H9 (cell line): ENCODE measurements at regions not wholly inside any gene's neighbourhood (a gene's known extent, or its start where the extent isn't known, plus 50 kb on each side); places are given as distances from the start of the nearest gene placed in this dataset.

Experiments used
- DNase-seq: peaks from one replicate; pipeline ENCODE4 v3.0.0-alpha.2; 2017
- H2AFZ ChIP-seq: one replicate; pipeline ENCODE4 v1.6.1; 2013; ENCODE audit warnings: mild to moderate bottlenecking, low read length, control low read depth, moderate library complexity
- H2AK5ac ChIP-seq: 2 replicates; pipeline ENCODE4 v1.6.1; 2013; ENCODE audit warnings: low read length, control low read depth, mixed read lengths; ENCODE audit not compliant: insufficient read length
- H2BK120ac ChIP-seq: one replicate; pipeline ENCODE4 v1.6.1; 2013; ENCODE audit warnings: low read depth, mild to moderate bottlenecking, low read length, control low read depth, inconsistent platforms; ENCODE audit not compliant: poor library complexity, severe bottlenecking
- H2BK12ac ChIP-seq: 2 replicates; pipeline ENCODE4 v1.6.1; 2013; ENCODE audit warnings: low read length, control low read depth, mixed read lengths, low read depth; ENCODE audit not compliant: insufficient read length
- H2BK15ac ChIP-seq: 2 replicates; pipeline ENCODE4 v1.6.1; 2013; ENCODE audit warnings: low read depth, low read length, control low read depth
- H2BK20ac ChIP-seq: one replicate; pipeline ENCODE4 v1.6.1; 2013; ENCODE audit warnings: low read depth, mild to moderate bottlenecking, low read length, control low read depth, inconsistent platforms; ENCODE audit not compliant: poor library complexity, severe bottlenecking
- H2BK5ac ChIP-seq: 2 replicates; pipeline ENCODE4 v1.6.1; 2013; ENCODE audit warnings: low read length, control low read depth, mixed read lengths; ENCODE audit not compliant: insufficient read length
- H3K14ac ChIP-seq: 2 replicates; pipeline ENCODE4 v1.6.1; 2013; ENCODE audit warnings: low read length, control low read depth; ENCODE audit not compliant: insufficient read depth
- H3K18ac ChIP-seq: 2 replicates; pipeline ENCODE4 v1.6.1; 2013; ENCODE audit warnings: low read depth, mild to moderate bottlenecking, mixed read lengths, low read length, control low read depth; ENCODE audit not compliant: insufficient read length
- H3K23ac ChIP-seq: 2 replicates; pipeline ENCODE4 v1.6.1; 2013; ENCODE audit warnings: low read length, control low read depth, mixed read lengths, low read depth; ENCODE audit not compliant: insufficient read length
- H3K23me2 ChIP-seq: 2 replicates; pipeline ENCODE4 v1.6.1; 2013; ENCODE audit warnings: low read depth, mild to moderate bottlenecking, mixed read lengths, low read length, control low read depth; ENCODE audit not compliant: insufficient read length, poor library complexity, severe bottlenecking
- H3K27ac ChIP-seq: 2 replicates; pipeline ENCODE4 v1.5.1; 2013; ENCODE audit warnings: low read length, control low read depth, mixed read lengths, low read depth; ENCODE audit not compliant: insufficient read length
- H3K27me3 ChIP-seq: 2 replicates; pipeline ENCODE4 v1.6.1; 2013; ENCODE audit warnings: low read length, control low read depth, inconsistent platforms; ENCODE audit not compliant: insufficient read depth
- H3K4ac ChIP-seq: 2 replicates; pipeline ENCODE4 v1.6.1; 2013; ENCODE audit warnings: low read depth, mild to moderate bottlenecking, control low read depth, inconsistent platforms, low read length, moderate library complexity
- H3K4me1 ChIP-seq: 2 replicates; pipeline ENCODE4 v1.6.1; 2013; ENCODE audit warnings: low read length, control low read depth, inconsistent platforms; ENCODE audit not compliant: insufficient read depth
- H3K4me2 ChIP-seq: 2 replicates; pipeline ENCODE4 v1.6.1; 2013; ENCODE audit warnings: low read length, control low read depth, mixed read lengths; ENCODE audit not compliant: insufficient read length, insufficient read depth
- H3K56ac ChIP-seq: 2 replicates; pipeline ENCODE4 v1.6.1; 2013; ENCODE audit warnings: low read depth, mild to moderate bottlenecking, mixed read lengths, low read length, control low read depth; ENCODE audit not compliant: insufficient read length
- H3K79me1 ChIP-seq: 2 replicates; pipeline ENCODE4 v1.6.1; 2013; ENCODE audit warnings: low read depth, mild to moderate bottlenecking, moderate library complexity, low read length, control low read depth, inconsistent platforms; ENCODE audit not compliant: insufficient read depth, poor library complexity, severe bottlenecking
- H3K79me2 ChIP-seq: 2 replicates; pipeline ENCODE4 v1.6.1; 2013; ENCODE audit warnings: low read length, control low read depth, inconsistent platforms; ENCODE audit not compliant: insufficient read depth
- H3K9ac ChIP-seq: 2 replicates; pipeline ENCODE4 v1.6.1; 2013; ENCODE audit warnings: low read length, control low read depth, mixed read lengths; ENCODE audit not compliant: insufficient read length; ENCODE audit errors: extremely low read depth
- H3K9me3 ChIP-seq: one replicate; pipeline ENCODE4 v1.6.1; 2013; ENCODE audit warnings: low read depth, low read length, inconsistent platforms; ENCODE audit not compliant: control insufficient read depth
- H3T11ph ChIP-seq: one replicate; pipeline ENCODE4 v1.6.1; 2013; ENCODE audit warnings: mild to moderate bottlenecking, low read length, control low read depth, inconsistent platforms
- H4K20me1 ChIP-seq: one replicate; pipeline ENCODE4 v1.6.1; 2013; ENCODE audit not compliant: control insufficient read depth, insufficient read length, insufficient read depth
- H4K5ac ChIP-seq: 2 replicates; pipeline ENCODE4 v1.6.1; 2013; ENCODE audit warnings: low read depth, mild to moderate bottlenecking, mixed read lengths, low read length, control low read depth; ENCODE audit not compliant: insufficient read length
- H4K8ac ChIP-seq: replicated peaks from 2 replicates; pipeline ENCODE4 v1.6.1; 2013; ENCODE audit warnings: low read length, control low read depth, mixed read lengths, low read depth; ENCODE audit not compliant: insufficient read length
- H4K91ac ChIP-seq: 2 replicates; pipeline ENCODE4 v1.6.1; 2013; ENCODE audit warnings: low read depth, mild to moderate bottlenecking, moderate library complexity, mixed read lengths, low read length, control low read depth; ENCODE audit not compliant: insufficient read length
- H3K27ac Mint-ChIP-seq, 3 experiments: 2 replicates in 2 of 3; 3 replicates in 1 of 3; pipeline ENCODE4 v1.8.0; 2020 to 2021; ENCODE audit warnings: mixed read lengths in 3 of 3, mild to moderate bottlenecking in 1 of 3, moderate library complexity in 1 of 3
- H3K27me3 Mint-ChIP-seq: 2 replicates; pipeline ENCODE4 v1.8.0; 2021; ENCODE audit warnings: low read depth, mild to moderate bottlenecking, moderate library complexity, mixed read lengths
- H3K36me3 Mint-ChIP-seq, 3 experiments: 2 replicates in 2 of 3; 3 replicates in 1 of 3; pipeline ENCODE4 v1.8.0; 2020 to 2021; ENCODE audit warnings: low read depth in 3 of 3, mixed read lengths in 3 of 3; ENCODE audit not compliant: insufficient read depth in 1 of 3
- H3K4me1 Mint-ChIP-seq, 2 experiments: 2 replicates each; pipeline ENCODE4 v1.8.0; 2020; ENCODE audit warnings: mixed read lengths in 2 of 2
- H3K4me3 Mint-ChIP-seq, 2 experiments: 2 replicates in 1 of 2; 3 replicates in 1 of 2; pipeline ENCODE4 v1.8.0; 2020 to 2021; ENCODE audit warnings: mild to moderate bottlenecking in 2 of 2, mixed read lengths in 2 of 2, moderate library complexity in 1 of 2
- H3K9me3 Mint-ChIP-seq, 2 experiments: 2 replicates in 1 of 2; 3 replicates in 1 of 2; pipeline ENCODE4 v1.8.0; 2020; ENCODE audit warnings: mild to moderate bottlenecking in 2 of 2, mixed read lengths in 2 of 2, moderate library complexity in 1 of 2
- CTCF ChIP-seq: fragments of 200-600 bp; sonication (generic); conservative IDR thresholded peaks from 3 replicates; pipeline ENCODE4 v1.8.0; 2021; ENCODE audit warnings: antibody characterized with exemption, mild to moderate bottlenecking
- WGBS: extraction: QIAGEN DNeasy Blood & Tissue Kit; methylation state at CpG from one replicate; pipeline ENCODE4 v1.1.7; 2013; ENCODE audit warnings: missing lambda C conversion rate, low lambda C conversion rate, mixed read lengths; ENCODE audit not compliant: insufficient read length; ENCODE audit errors: extremely low coverage; 5-methylcytosine and 5-hydroxymethylcytosine counted together

- Histone ChIP-seq H2AFZ (no peak overlapping the region), H4K5ac (no peak overlapping the region), H2BK5ac (no peak overlapping the region), H3K14ac (no peak overlapping the region), H2BK15ac (no peak overlapping the region), H3K56ac (no peak overlapping the region), H3K23ac (no peak overlapping the region), H2BK12ac (no peak overlapping the region), H4K8ac (no peak overlapping the region), H3K9me3 (no peaks in the 10 kb centered on the region), H3K4me2 (no peak overlapping the region), H3T11ph (no peak overlapping the region), H3K79me1 (no peaks in the 10 kb centered on the region), H2BK120ac (no peak overlapping the region), H4K91ac (no peak overlapping the region), H3K27me3 (no peaks in the 10 kb centered on the region), H2AK5ac (no peak overlapping the region), H4K20me1 (no peaks in the 10 kb centered on the region), H3K4ac (no peak overlapping the region), H3K23me2 (no peaks in the 10 kb centered on the region), H3K79me2 (no peaks in the 10 kb centered on the region), H3K27ac (no peak overlapping the region), H3K4me1 (no peaks in the 10 kb centered on the region), H3K18ac (no peak overlapping the region), H3K9ac (no peak overlapping the region), H2BK20ac (no peak overlapping the region)
- Mint-ChIP-seq H3K4me3 (no peak overlapping the region), H3K36me3 (peaks cover 0 to 2% (median 0%) of the 10 kb centered on the region in 3 experiments; a peak in 1 of 7 replicates), H3K9me3 (peaks cover under 1 to 1% of the 10 kb centered on the region in 2 experiments; a peak in 3 of 5 replicates), H3K27ac (peak overlapping the region in 1 of 3 experiments; percentile 52; a peak in 1 of 7 replicates), H3K27me3 (no peaks in the 10 kb centered on the region; the same call in none of the 2 replicates), H3K4me1 (no peaks in the 10 kb centered on the region)
- no peak for DNase-seq
- no peak for TF ChIP-seq CTCF
- no CpG with 5 or more reads among the region's 4 CpGs for WGBS
These were observed 832.1 kb downstream of the SORCS3 start for GRCh38 chr10:105473170-105473569.
